Ovary (tissue), 3 donors: ENCODE measurements at regions not wholly inside any gene's neighbourhood (a gene's known extent, or its start where the extent isn't known, plus 50 kb on each side); places are given as distances from the start of the nearest gene placed in this dataset.

ENCODE experiments used
- CTCF ChIP-seq, 3 donors: fragments of 450-650 bp in 2 of 3; fragments of 200-600 bp in 1 of 3; IDR thresholded peaks; one replicate each; pipeline versions ENCODE4 v1.5.1 to v1.8.0; 2016 to 2022; ENCODE audit warnings: antibody characterized with exemption in 3 of 3, mild to moderate bottlenecking in 1 of 3
- POLR2A ChIP-seq: fragments of 450-650 bp; IDR thresholded peaks from one replicate; pipeline ENCODE4 v1.6.1; 2017; ENCODE audit warnings: antibody characterized with exemption, mild to moderate bottlenecking, moderate library complexity
- donor health status: DM: no; HTN: no; CAD: no.

- no peak for TF ChIP-seq CTCF (IDR thresholded peaks at IDR 0.05)
- no peak for TF ChIP-seq POLR2A
Observed at GRCh38 chr12:45549337-45549902, 180.1 kb upstream of the ARID2 start.
